GM18498 (cell line): ENCODE measurements at regions not wholly inside any gene's neighbourhood (a gene's known extent, or its start where the extent isn't known, plus 50 kb on each side); places are given as distances from the start of the nearest gene placed in this dataset.

Experiments
- ATAC-seq: cut with Tn5 transposase; IDR thresholded peaks from one replicate; pipeline ENCODE4 v1.9.1; 2021; ENCODE audit warnings: mild to moderate bottlenecking, moderate library complexity; ENCODE audit not compliant: unreplicated experiment

DNA sequence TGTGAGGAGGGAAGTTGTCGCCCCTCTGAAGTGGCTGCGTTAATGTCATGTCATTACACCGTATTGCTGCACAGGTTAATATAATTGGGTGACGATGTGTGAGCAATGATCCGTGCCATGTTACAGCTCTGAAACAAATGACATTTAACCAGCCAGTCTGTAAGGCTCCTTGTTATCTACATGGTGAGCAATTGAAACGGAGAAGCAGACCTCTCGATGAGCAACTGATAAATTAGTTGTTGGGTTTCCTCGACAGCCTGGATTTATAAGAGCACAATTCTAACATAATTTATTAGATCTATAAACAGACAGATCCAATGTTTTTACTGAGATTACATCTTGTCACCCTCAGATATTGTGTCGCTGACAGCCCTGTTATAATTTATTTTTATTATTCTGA is 49.9 kb upstream of the MAFB start:
- no peak for ATAC-seq

GRCh38 chr20:40739841-40740240 is 50.8 kb upstream of the MAFB start:
- ATAC-seq: no peak

DNA sequence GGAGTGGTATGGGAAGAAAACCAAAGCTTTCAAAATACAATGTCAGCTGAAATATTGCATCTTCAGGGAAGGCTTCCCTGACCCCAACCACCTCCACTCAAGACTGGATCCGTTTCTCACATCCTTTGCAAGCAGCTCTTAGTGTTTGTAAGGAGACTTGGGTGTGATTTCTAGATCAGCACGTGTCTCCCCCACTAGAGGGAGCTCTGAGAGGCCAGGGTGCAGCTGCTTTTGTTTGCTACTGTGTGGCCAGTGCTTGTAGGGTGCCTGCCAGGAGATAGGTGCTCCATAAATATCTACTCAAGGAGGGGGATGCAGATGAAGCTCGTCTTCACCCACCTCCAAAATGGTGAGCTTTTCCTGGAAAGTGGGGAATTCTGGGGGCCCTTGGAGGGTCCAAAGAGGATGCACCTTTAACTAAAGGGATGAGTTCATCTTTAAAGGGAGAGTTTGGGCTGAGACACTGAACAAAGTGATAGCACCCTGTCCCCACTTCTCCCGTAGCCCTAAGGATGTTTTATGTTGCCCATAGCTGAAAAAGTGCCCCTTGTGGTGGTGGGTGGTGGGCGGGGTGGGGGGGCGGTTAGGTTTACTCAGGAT is 52.6 kb upstream of the MAFB start:
- ATAC-seq: no peak

DNA sequence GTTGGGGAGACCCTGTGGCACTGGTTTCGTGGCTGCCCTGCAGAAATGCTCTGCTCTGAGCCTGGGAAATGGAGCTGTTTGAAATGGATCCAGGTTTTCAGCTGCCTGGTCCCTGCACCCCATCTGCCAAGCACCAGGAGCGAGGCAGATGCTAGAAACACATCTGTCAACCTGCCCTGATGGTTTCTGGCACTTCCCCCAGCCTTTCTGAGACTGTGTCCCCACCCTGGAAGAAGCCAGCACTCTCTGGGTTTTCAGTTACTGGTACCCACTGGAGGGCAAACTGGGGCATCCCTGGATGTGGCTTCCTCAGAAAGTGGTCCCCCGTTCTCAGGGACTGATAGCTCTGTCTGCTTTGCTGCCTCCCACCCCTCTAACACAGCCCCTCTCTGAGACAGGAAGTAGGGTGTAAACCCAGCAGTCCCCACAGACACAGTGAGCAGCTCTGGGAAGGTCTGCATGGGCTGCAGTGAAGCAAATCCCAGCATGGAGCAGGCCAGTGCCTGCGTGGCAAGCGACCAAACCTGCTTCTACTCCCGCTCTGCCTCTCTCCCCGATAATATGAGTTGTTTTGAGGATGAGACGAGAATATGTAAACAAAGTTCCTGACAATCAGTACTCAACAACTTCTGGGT is 54.2 kb upstream of the MAFB start:
- no peak for ATAC-seq

DNA sequence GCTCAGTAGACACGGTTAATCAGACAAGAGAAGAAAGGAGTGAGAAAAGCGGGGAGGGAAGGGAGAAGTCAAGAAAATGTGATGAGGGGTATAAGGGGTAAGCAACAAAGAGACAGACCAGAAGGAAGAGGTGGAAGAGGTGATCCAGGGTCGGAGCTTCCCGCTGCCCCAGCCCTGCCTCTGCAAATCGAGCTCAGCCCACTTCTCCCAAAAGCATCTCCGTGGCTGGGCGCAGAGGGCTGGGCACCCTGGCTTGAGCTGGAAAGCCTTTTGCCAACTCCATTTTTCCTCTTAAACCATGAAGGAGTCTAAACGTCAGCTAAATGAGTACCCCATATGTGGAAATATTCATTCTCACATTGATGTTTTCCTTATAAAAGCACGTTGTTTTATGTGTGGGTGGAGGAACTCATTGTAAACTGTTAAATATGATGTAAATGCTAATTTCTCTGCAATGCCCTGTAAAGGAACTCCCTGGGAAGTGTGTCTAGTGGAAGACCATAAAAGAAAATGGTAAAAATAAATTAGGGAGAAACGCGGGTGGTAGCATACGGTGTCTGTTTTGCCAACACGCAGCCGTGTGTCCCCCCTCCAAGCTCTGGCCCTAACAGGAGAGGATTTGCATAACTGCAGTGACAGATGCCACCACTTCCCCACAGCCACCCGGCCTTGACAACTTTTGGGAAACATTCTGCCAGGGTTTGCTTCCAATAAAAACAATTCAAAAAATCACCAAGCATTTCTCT is 55.2 kb upstream of the MAFB start:
- no peak for ATAC-seq

GRCh38 chr20:40744818-40745175 is 55.8 kb upstream of the MAFB start:
- no peak for ATAC-seq

GRCh38 chr20:40746251-40746650 is 57.2 kb upstream of the MAFB start:
- ATAC-seq: no peak

- ATAC-seq: no peak
Observed at GRCh38 chr20:40748182-40748581, 59.1 kb upstream of the MAFB start.

- ATAC-seq: no peak
Observed at GRCh38 chr20:40749985-40750506, 61.0 kb upstream of the MAFB start.

- ATAC-seq: no peak
Observed at GRCh38 chr20:40750541-40751035, 61.6 kb upstream of the MAFB start.

GRCh38 chr20:40753472-40753871 is 64.4 kb upstream of the MAFB start:
- ATAC-seq: no peak

GRCh38 chr20:40754339-40754943 is 65.4 kb upstream of the MAFB start:
- no peak for ATAC-seq

- ATAC-seq: no peak
Observed at GRCh38 chr20:40757087-40757486, 68.1 kb upstream of the MAFB start.

GRCh38 chr20:40758790-40759189 is 69.8 kb upstream of the MAFB start:
- no peak for ATAC-seq

GRCh38 chr20:40760399-40760798 is 71.4 kb upstream of the MAFB start:
- no peak for ATAC-seq

- ATAC-seq: no peak
Observed at GRCh38 chr20:40763646-40764295, 74.7 kb upstream of the MAFB start.

DNA sequence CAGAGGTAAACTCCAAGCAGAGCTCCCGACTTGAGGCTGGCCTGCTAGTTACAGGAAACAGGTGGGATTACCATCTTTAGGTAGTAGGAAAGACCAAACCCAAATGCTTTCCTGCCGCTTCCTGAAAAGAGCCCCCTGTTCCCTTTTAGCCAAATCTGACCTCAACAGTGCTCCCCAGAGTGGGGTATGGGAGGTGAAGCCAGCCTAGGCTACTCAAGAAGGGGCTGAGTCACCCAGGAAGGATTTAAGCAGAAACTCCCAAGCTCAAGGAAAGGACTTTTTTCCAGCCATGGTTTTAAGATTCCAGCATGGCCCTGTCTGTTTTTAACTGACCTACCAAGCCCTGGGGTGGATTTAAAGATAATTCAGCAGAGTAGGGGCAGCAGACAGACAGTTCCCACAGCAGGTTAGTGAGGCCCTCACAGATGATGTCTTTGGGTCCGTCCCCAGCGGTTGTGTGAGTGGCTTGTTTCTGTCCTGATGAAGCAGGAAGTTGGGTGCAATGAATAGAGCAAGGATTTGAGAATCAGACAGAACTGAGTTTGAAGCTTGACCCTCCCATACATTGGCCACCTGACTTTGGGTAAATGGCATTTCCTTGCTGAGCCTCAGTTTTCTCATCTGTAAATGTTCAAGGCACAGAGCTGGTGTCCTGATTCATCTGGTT is 76.9 kb upstream of the MAFB start:
- ATAC-seq: no peak

GRCh38 chr20:40766790-40767614 is 78.0 kb upstream of the MAFB start:
- no peak for ATAC-seq

DNA sequence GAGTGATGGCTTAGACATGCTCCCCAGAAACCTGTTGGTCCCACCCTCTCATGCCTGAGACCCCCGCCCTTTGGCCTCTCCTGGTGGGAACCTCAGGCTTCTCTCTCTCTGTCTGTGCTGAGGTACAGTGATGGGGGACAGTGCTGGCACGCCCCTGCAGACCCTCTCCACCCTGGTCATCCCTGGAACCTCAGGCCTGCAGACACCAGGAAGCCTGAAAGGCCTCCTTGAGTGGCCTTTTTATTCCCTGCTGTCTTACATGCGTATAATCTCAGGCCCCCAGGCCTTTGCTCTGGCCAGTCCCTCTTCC is 78.5 kb upstream of the MAFB start:
- ATAC-seq: no peak

- ATAC-seq: no peak
Observed at GRCh38 chr20:40768105-40768504, 79.1 kb upstream of the MAFB start.
